Subcutaneous abdominal adipose tissue (tissue), 5 donors: ENCODE measurements at regions not wholly inside any gene's neighbourhood (a gene's known extent, or its start where the extent isn't known, plus 50 kb on each side); places are given as distances from the start of the nearest gene placed in this dataset.

Experiments used
- H3K27ac ChIP-seq: one replicate; pipeline ENCODE4 v1.7.0; 2013; ENCODE audit warnings: low read depth, mild to moderate bottlenecking, inconsistent platforms, low read length, moderate library complexity
- H3K27me3 ChIP-seq, 5 donors: one replicate each; pipeline ENCODE4 v1.7.0; 2013; ENCODE audit warnings: low read length in 5 of 5, inconsistent platforms in 1 of 5; ENCODE audit not compliant: control insufficient read depth in 5 of 5, insufficient read depth in 4 of 5
- H3K36me3 ChIP-seq, 5 donors: one replicate each; pipeline ENCODE4 v1.7.0; 2013; ENCODE audit warnings: low read length in 5 of 5; ENCODE audit not compliant: control insufficient read depth in 5 of 5, insufficient read depth in 5 of 5
- H3K4me1 ChIP-seq, 5 donors: one replicate each; pipeline ENCODE4 v1.7.0; 2013; ENCODE audit warnings: low read length in 5 of 5, mild to moderate bottlenecking in 3 of 5, moderate library complexity in 1 of 5; ENCODE audit not compliant: control insufficient read depth in 5 of 5, insufficient read depth in 5 of 5
- H3K4me3 ChIP-seq, 5 donors: one replicate each; pipeline ENCODE4 v1.7.0; 2013; ENCODE audit warnings: low read length in 5 of 5, low read depth in 1 of 5
- H3K9ac ChIP-seq, 5 donors: one replicate each; pipeline ENCODE4 v1.7.0; 2013; ENCODE audit warnings: low read length in 5 of 5, mild to moderate bottlenecking in 4 of 5, moderate library complexity in 3 of 5
- H3K9me3 ChIP-seq, 5 donors: one replicate each; pipeline ENCODE4 v1.7.0; 2013; ENCODE audit warnings: low read length in 5 of 5; ENCODE audit not compliant: control insufficient read depth in 5 of 5
- donor health status: healthy.
- donor health status: healthy.
- donor health status: healthy.
- donor health status: healthy.
- donor health status: healthy.

GRCh38 chr5:143732402-143732801 is 79.6 kb upstream of the HMHB1 start:
- H3K27me3 ChIP-seq: no peaks in the 10 kb centered on the region
- H3K4me3 ChIP-seq: no peak overlapping the region
- H3K36me3 ChIP-seq: no peaks in the 10 kb centered on the region
- no peaks in the 10 kb centered on the region for H3K9me3 ChIP-seq
- no peak overlapping the region for H3K27ac ChIP-seq
- H3K9ac ChIP-seq: no peak overlapping the region
- no peaks in the 10 kb centered on the region for H3K4me1 ChIP-seq

GRCh38 chr5:143730112-143730801 is 81.7 kb upstream of the HMHB1 start:
- Histone ChIP-seq H3K9me3 (no peaks in the 10 kb centered on the region), H3K4me3 (no peak overlapping the region), H3K27me3 (no peaks in the 10 kb centered on the region), H3K9ac (no peak overlapping the region), H3K36me3 (no peaks in the 10 kb centered on the region), H3K4me1 (no peaks in the 10 kb centered on the region), H3K27ac (no peak overlapping the region)

GRCh38 chr5:143729334-143729946 is 82.5 kb upstream of the HMHB1 start:
- Histone ChIP-seq H3K9me3 (peaks cover 0 to 5% (median 0%) of the 10 kb centered on the region in 5 donors), H3K9ac (no peak overlapping the region), H3K4me3 (no peak overlapping the region), H3K27me3 (no peaks in the 10 kb centered on the region), H3K27ac (no peak overlapping the region), H3K4me1 (no peaks in the 10 kb centered on the region), H3K36me3 (no peaks in the 10 kb centered on the region)

DNA sequence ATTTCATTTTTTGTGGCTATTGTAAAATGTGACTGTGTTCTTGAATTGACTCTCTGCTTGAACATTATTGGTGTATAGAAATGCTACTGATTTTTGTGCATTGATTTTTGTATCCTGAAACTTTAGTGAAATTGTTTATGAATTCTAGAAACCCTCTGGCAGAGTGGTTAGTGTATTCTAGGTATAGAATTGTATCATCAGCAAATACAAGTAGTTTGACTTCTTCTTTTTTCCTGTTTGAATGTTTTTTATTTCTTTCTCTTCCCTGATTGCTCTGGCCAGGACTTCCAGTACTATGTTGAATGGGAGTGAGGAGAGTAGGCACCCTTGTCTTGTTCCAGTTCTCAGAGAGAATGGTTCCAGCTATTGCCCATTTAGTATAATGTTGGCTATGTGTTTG is 88.8 kb upstream of the HMHB1 start:
- no peaks in the 10 kb centered on the region for H3K4me1 ChIP-seq
- H3K36me3 ChIP-seq: no peaks in the 10 kb centered on the region
- H3K4me3 ChIP-seq: no peak overlapping the region
- peaks cover 0 to 10% (median 0%) of the 10 kb centered on the region in 5 donors for H3K9me3 ChIP-seq
- no peak overlapping the region for H3K27ac ChIP-seq
- H3K9ac ChIP-seq: no peak overlapping the region
- no peaks in the 10 kb centered on the region for H3K27me3 ChIP-seq

- Histone ChIP-seq H3K27ac (no peak overlapping the region), H3K27me3 (no peaks in the 10 kb centered on the region), H3K4me1 (peaks cover 0 to 8% (median 6%) of the 10 kb centered on the region in 5 donors), H3K9me3 (peaks cover 0 to 10% (median 0%) of the 10 kb centered on the region in 5 donors), H3K9ac (no peak overlapping the region), H3K36me3 (no peaks in the 10 kb centered on the region), H3K4me3 (no peak overlapping the region)
Measured at GRCh38 chr5:143721925-143722324, 90.0 kb upstream of the HMHB1 start.

DNA sequence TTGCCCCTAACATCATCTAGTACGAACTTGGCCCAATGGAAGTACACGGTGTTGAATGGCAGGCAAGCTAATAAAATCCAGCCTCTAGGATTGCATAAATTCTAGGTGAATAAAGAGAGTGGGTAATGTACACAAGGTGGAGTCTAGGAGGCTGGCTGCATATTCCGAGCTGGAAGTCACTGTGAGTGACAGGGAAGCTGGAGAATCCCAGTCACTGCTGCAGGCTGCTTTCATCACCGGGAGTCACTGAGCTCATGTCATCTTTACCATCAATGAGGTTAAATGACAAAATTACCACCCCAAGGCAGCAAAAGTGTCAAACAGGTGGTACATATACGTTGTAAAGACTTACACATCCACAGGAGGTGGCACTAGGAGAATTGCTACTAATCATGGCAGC is 91.3 kb upstream of the HMHB1 start:
- Histone ChIP-seq H3K27ac (no peak overlapping the region), H3K4me1 (peaks cover 0 to 12% (median 6%) of the 10 kb centered on the region in 5 donors), H3K9ac (no peak overlapping the region), H3K27me3 (no peaks in the 10 kb centered on the region), H3K36me3 (no peaks in the 10 kb centered on the region), H3K4me3 (no peak overlapping the region), H3K9me3 (peaks cover 0 to 10% (median 0%) of the 10 kb centered on the region in 5 donors)

- Histone ChIP-seq H3K27ac (no peak overlapping the region), H3K9ac (no peak overlapping the region), H3K4me1 (peaks cover 5 to 28% (median 24%) of the 10 kb centered on the region in 5 donors), H3K4me3 (no peak overlapping the region), H3K36me3 (no peaks in the 10 kb centered on the region), H3K27me3 (no peaks in the 10 kb centered on the region), H3K9me3 (no peaks in the 10 kb centered on the region)
Measured at GRCh38 chr5:143717400-143717799, 94.6 kb upstream of the HMHB1 start.

DNA sequence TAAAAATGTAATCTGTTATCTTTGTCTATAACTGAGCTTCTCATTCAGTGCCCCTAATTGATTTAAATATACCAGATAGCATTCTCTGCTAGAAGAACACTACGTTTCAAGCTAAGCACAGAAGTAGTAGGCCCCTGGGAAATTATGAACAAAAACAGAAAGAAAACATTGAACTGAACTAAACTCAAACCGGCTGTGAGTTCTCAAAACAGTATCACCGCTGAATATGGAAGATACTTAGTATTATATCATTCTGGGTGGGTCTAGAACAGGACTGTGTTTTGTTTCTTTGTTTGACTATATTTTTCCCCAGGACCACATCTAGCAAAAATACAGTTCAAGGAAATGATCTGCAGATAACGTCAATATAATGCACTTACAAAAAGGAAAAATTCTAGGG is 95.1 kb upstream of the HMHB1 start:
- Histone ChIP-seq H3K4me1 (peaks cover 5 to 28% (median 24%) of the 10 kb centered on the region in 5 donors), H3K27me3 (no peaks in the 10 kb centered on the region), H3K4me3 (no peak overlapping the region), H3K27ac (no peak overlapping the region), H3K36me3 (no peaks in the 10 kb centered on the region), H3K9ac (no peak overlapping the region), H3K9me3 (no peaks in the 10 kb centered on the region)

- H3K4me3 ChIP-seq: no peak overlapping the region
- no peaks in the 10 kb centered on the region for H3K36me3 ChIP-seq
- no peak overlapping the region for H3K9ac ChIP-seq
- no peak overlapping the region for H3K27ac ChIP-seq
- H3K9me3 ChIP-seq: no peaks in the 10 kb centered on the region
- peaks cover 5 to 28% (median 24%) of the 10 kb centered on the region in 5 donors for H3K4me1 ChIP-seq
- no peaks in the 10 kb centered on the region for H3K27me3 ChIP-seq
Measured at GRCh38 chr5:143715616-143716015, 96.3 kb upstream of the HMHB1 start.

GRCh38 chr5:143714629-143715028 is 97.3 kb upstream of the HMHB1 start:
- no peak overlapping the region for H3K4me3 ChIP-seq
- H3K9me3 ChIP-seq: no peaks in the 10 kb centered on the region
- no peak overlapping the region for H3K27ac ChIP-seq
- peaks cover 5 to 28% (median 24%) of the 10 kb centered on the region in 5 donors for H3K4me1 ChIP-seq
- no peaks in the 10 kb centered on the region for H3K27me3 ChIP-seq
- H3K9ac ChIP-seq: no peak overlapping the region
- no peaks in the 10 kb centered on the region for H3K36me3 ChIP-seq
